H4 (cell line): ENCODE measurements at regions not wholly inside any gene's neighbourhood (a gene's known extent, or its start where the extent isn't known, plus 50 kb on each side); places are given as distances from the start of the nearest gene placed in this dataset.

ENCODE experiments used
- DNase-seq: peaks from one replicate; pipeline ENCODE4 v3.0.0-alpha.2; 2015; ENCODE audit warnings: low spot score

- no peak for DNase-seq
Measured at GRCh38 chr2:9105601-9106337, 100.8 kb upstream of the ASAP2 start.

DNA sequence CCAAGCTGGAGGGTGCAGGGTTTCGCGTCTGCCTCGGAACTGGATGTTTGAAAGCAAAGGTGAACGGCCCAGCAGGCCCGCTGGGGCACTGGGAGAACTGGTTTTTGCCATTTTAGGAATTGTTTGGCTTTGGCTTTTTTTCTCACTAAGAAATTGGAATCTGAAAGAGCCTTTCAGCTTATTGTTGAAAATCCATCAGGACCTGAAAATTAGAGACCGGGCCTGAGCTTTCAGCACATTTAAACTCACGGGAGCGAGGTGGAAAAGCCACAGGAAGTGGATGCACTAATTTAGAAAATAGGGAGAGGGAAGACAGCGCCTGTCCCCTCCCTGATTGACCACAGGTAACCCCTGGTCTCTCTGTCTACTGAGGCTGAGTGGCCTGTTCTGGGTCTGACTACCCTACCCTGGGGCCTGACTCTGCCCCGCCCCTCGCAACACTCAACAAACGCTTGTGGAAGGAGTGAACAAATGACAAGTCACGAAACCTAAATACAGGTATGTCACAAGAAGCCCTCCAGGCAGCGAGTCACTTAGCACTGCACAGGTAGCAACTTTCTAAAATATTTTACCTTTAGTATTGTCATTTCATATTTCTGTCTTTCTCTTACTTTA, 100.3 kb upstream of the MBOAT2 start:
- no peak for DNase-seq

DNA sequence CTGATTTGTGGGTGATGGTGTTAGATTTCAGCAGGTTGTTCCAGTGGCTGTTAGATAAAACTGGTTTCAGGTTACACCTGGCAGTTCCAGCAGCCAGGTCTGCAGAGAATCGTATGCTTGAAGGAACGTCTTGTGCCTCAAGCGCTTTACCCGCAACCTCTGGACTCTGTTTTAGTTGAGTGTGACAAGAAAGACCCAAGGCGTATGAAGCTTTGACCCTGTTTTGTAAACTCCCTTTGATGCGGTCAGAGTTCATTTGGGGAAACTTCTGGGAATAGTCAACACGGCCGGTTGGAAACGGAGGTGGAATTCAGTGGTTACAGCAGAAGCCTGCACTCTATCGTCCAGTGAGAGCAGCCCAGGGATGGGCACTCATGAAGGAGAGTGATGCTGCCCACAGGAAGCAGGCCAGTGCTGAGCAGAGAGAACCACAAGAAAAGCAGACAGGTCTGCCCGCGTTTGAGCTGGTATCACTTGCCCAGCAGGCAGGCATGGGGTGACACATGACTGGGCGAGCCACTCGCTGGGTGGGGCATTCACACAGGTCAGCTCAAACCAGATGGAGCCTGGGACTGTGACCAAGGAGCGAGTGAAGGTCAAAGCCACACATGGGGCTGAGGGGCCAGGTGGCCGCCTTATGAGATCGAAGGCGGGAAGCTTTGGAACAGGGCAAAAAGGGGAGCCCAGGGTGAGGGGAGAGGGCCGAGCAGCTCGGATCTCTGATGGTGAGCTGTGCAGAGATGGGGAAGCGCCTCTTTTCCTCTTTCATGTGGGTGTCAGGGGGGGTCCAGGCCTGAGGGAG, 99.6 kb upstream of the MBOAT2 start:
- peak; percentile 60 for DNase-seq

- DNase-seq, result no peak
Measured at GRCh38 chr2:9101763-9102425, 98.4 kb upstream of the MBOAT2 start.

GRCh38 chr2:9100080-9100876, 96.8 kb upstream of the MBOAT2 start:
- DNase-seq, result no peak

DNA sequence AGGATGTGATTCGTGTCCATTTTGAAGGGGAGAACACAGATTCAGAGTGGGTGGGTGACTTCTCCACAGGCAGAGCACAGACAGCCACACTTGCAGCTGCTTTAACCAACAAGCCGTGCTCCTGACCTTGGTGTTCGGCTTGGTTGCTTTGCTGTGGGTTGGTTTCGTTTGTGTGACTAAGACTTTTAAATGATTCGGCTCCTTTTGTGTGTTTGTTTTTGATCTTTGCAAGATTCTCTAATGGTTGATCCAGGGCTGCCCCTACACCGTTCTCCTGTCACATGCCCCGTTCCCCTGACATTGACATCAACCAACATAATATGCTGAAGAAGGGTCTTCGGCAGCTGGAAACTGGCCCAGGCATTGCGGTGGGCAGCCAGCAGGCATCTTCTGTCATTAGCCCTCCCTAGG, 95.9 kb upstream of the MBOAT2 start:
- peak; percentile 32 for DNase-seq

DNA sequence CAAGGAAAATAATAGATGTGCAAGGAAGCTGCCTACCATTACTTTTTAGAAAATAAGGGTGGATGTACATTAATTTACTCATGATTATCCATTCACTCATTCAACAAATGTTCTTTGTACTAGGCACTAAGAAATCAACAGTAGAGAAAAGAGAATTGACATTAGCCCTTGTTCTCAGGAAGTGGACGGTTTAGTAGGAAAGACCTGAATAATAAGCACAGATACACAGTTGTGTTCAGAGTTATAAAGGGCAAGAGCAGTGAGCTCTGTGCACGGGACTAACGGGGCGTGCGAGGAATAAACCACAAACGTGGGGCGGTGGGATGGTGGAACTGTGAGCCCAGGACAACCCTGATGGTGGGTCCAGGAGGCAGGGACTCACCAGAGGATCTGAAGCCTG, 94.4 kb upstream of the MBOAT2 start:
- no peak for DNase-seq

DNA sequence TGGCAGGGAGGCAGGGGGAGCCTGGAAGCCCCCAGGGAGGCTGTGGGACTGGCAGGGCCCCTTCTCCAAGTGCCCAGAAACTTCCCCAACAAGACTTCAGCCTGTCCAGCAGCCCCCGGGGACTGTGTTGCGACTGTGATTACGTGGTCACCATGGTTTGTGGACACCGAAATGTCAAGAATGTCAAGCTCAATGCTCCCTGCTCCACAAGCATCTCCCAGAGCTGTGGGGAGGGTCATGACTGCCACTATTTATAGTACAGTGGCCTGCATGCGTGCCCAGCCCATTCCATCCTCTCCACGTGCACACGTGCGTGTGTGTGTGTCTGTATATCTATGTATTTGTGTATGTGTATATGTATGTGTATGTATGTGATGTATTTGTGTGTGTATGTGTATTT, 93.8 kb upstream of the MBOAT2 start:
- no peak for DNase-seq

DNA sequence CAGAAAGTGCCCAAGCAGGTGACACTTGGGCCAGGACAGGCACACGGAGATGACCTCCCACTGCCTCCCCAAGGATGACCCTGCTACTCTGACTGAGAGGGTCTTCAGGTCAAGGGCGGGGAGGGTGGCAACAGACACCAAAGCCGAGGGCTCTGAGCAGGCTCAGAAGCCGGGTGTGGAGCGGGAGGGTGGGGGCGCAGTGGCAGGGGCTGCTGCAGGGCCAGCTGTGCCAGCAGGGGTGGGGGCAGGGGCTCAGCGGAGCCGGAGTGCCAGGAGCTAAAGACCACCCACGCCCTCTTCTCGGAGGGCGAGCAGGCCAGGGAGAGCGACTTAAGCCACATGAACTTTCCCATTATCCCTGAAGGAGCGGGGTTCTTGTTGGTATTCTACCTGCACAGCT, 93.3 kb upstream of the MBOAT2 start:
- DNase-seq, result no peak

GRCh38 chr2:9095690-9096089, 92.2 kb upstream of the MBOAT2 start:
- DNase-seq, result no peak

GRCh38 chr2:9095226-9095625, 91.7 kb upstream of the MBOAT2 start:
- no peak for DNase-seq

DNA sequence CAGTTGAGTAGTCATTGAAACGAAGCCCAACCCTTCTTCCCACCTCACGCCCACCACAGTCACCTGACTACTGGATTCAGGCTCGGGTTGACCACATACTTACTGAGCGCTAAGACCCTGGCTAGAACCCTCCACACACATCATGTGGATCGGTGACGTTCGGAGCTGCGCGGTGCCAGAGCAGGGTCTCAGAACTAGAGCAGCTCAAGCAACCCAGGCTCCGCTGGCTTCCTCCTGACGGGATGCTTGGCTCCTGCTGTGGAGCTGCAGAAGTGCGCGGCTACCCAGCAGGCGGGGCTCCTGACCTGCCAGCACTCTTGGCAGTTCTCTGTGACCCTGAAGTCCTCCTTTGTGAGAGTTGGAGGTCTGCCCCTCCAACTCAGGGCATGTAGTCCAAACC, 90.6 kb upstream of the MBOAT2 start:
- DNase-seq, result no peak

DNA sequence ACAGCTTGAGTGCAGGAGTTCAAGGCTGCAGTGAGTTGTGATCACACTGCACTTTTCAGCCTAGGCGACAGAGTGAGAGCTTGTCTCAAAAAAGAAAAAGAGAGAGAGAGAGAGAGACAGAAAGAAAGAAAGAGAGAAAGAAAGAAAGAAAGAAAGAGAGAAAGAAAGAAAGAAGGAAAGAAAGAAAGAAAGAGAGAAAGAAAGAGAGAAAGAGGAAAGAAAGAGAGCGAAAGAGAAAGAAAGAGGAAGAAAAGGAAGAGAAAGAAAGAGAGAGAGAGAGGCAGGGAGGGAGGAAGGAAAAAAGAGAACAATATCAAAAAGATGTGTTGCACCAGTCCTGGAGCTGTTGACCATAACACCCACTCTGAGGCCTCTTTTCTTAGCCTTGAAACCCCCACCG, 89.8 kb upstream of the MBOAT2 start:
- no peak for DNase-seq

DNA sequence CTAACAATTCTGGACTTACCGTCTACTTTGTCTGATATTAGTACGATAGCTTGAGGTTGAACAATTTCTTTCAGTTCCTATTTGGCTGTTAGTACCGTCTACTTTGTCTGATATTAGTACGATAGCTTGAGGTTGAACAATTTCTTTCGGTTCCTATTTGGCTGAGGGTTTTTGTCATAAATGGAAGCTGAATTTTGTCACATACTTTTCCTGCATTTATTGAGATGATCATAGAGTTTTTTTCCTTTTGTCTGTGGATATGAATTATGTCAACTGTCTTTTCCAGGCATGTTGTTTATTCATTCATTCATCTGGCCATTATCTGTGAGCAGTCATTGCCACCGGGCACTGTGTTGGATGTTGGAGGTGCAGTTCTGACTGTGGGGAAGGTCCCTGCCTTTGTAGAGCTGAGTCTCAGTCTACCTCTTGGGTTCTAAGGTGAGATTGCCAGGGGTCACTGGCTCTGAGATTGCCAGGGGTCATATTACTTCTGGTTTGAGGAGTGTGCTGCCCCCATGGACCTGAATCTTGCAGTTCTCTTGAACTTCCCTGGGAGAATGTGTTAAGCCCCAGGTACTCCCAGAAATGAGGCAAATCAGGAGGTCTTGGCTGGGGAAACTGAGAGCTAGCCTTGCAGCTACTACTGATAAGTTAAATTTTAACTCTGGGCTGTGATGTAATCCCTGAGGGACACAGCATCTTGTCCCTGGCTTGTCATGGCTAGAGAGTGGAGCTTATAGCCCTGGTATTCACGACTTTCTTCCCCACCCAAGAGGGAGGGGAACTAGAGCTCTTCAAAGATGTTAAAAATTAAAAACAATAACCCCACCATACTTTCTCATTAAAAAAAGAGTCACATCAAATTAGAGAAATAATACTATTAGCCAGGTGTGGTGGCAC, 89.1 kb upstream of the MBOAT2 start:
- no peak for DNase-seq

GRCh38 chr2:9091811-9092210, 88.3 kb upstream of the MBOAT2 start:
- DNase-seq, result no peak

DNA sequence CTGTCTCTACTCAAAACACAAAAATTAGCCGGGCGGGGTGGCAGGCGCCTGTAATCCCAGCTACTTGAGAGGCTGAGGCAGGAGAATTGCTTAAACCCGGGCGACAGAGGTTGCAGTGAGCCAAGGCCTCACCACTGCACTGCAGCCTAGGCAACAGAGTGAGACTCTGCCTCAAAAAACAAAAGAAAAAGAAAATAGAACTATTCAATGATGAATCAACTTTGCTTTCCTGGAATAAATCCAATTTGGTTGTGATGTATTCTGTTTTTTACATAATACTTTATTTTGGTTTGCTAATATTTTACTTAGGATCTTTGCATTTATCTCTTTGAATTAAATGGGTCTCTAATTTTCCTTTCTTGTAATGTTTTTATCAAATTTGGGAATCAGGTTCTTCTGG, 86.3 kb upstream of the MBOAT2 start:
- DNase-seq, result no peak

- DNase-seq, result peak; percentile 58
Measured at GRCh38 chr2:9087121-9087681, 83.7 kb upstream of the MBOAT2 start.

GRCh38 chr2:9086465-9086864, 83.0 kb upstream of the MBOAT2 start:
- no peak for DNase-seq

DNA sequence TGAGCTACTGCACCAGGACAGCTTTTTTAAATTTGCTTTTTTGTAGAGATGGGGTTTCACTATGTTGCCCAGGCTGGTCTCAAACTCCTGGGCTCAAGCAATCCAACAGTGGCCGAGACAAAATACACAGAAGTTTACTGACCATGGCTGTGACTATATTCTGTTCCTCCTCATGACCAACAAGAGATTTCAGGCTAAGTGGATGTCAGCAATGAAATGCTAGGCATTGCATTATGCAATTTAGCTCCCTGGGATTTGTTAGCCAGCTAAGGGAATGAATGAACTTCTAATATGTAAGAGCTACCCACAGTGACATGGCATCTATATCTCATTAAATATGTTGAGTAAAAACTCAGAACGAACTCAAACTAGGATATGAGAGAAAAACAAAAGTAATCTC, 81.9 kb upstream of the MBOAT2 start:
- no peak for DNase-seq

- DNase-seq, result no peak
Measured at GRCh38 chr2:9083287-9083686, 79.8 kb upstream of the MBOAT2 start.
